ENCODE measurements at regions not wholly inside any gene's neighbourhood (a gene's known extent, or its start where the extent isn't known, plus 50 kb on each side); places are given as distances from the start of the nearest gene placed in this dataset.

DNA sequence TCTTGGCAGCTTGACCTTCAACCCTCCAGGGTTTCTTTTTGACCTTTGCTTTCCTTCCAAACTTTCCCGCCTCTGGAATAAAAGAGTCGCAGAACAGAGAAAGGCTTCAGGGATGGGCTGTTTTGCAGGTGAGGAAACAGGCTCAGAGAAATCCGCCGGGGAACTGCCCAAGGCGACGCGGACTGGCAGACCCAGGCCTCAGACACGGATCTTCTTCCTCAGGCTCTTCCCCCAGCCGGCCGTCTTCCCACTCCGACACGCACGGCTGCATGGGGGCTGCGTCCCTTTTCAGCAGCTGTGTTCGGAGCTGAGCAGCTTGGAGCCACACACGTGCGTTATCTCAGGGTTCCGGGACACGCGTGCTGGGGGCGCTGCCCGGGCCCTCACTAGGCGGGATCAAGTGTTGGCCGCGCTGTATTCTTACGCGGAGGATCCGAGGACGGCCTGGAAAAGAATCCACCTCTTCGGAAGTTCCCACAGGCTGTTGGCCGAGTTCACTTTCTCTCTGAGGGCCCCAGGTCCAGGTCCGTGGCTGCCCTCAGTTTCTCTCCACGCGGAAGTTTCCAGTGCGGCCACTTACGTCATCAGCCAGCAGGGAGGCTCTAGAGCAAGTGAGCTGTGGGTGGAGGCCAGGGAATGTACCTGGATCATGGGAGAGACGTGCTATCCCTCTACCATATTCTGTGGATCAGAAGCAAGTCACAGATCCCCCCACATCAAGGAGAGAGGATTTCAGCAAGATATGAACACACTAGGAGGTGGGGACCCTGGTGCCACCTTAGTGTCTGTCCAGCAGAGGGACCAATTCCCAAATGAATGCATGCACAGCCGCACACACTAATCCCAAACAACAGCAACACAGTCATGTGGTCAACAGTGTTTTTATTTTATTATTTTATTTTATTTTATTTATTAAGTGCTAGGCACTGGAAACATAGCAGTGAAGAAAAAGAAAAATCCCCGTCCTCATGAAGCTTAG is 100.4 kb downstream of the ING1 start:
- TF ChIP-seq, protein P1, sequence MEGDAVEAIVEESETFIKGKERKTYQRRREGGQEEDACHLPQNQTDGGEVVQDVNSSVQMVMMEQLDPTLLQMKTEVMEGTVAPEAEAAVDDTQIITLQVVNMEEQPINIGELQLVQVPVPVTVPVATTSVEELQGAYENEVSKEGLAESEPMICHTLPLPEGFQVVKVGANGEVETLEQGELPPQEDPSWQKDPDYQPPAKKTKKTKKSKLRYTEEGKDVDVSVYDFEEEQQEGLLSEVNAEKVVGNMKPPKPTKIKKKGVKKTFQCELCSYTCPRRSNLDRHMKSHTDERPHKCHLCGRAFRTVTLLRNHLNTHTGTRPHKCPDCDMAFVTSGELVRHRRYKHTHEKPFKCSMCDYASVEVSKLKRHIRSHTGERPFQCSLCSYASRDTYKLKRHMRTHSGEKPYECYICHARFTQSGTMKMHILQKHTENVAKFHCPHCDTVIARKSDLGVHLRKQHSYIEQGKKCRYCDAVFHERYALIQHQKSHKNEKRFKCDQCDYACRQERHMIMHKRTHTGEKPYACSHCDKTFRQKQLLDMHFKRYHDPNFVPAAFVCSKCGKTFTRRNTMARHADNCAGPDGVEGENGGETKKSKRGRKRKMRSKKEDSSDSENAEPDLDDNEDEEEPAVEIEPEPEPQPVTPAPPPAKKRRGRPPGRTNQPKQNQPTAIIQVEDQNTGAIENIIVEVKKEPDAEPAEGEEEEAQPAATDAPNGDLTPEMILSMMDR (conservative IDR thresholded peaks at IDR 0.05; ENCODE audit: low read length), result no peak
- TF ChIP-seq EZH2phosphoT487 (IDR thresholded peaks at IDR 0.05; ENCODE audit: borderline replicate concordance, low read depth, low read length), result no peak
